ENCODE measurements at regions not wholly inside any gene's neighbourhood (a gene's known extent, or its start where the extent isn't known, plus 50 kb on each side); places are given as distances from the start of the nearest gene placed in this dataset.

DNA sequence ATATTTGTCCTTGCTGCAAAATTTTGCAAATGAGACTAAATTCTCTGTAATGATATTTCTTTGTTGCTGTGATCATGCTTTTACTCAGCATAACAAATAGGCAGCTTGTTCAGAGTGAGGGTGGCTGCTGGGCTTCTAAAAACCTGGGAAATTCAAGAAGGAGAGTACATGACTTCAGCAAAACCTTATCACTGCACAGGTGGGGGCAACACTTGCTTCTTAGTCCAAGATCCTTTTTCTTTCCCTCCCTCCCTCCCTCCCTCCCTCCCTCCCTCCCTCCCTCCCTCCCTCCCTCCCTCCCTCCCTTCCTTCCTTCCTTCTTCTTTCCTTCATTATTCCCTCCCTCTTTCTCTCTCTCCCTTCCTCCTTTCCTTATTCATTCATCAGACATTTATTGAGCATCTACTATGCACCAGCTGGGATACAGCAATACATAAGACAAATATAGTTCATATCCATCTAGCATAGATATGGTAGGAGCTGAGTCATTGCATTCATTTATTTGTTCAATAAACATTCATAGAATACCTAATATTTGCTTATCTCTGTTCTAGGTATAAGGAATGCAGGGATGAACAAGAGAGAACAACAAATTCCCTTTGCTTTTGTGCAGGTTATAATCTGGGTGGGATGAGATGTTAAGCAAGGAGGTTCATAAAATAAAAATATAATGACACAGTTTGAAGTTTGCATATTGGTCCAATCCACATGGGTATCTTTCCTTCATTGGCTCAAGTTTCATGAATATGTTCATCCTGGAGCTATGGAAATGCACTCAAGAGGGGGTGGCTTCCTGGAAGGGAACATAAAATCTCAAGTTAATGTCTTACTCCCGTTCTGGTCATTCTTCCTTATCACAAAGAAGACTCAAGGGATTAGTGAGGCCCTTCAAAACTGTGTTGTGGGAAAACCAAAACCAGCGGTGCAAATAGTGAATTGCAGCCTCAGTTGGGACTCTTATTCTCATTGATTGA lies 210.7 kb downstream of the PDCD6IP start:
- Histone ChIP-seq H3K27ac (ENCODE audit: low read depth, low read length) (no peak overlapping the region), H3K9ac (ENCODE audit: low read depth in 1 of 2, low read length in 2 of 2) (no peak overlapping the region), H3K36me3 (ENCODE audit: control insufficient read depth in 1 of 2, insufficient read depth in 2 of 2, low read length in 2 of 2) (no peaks in the 10 kb centered on the region), H3K9me3 (ENCODE audit: control insufficient read depth in 1 of 2, low read length in 2 of 2) (no peaks in the 10 kb centered on the region), H3K4me3 (ENCODE audit: low read depth in 1 of 2, low read length in 2 of 2) (no peak overlapping the region), H3K27me3 (ENCODE audit: control insufficient read depth in 1 of 2, insufficient read depth in 2 of 2, low read length in 2 of 2) (no peaks in the 10 kb centered on the region), H3K4me1 (ENCODE audit: control insufficient read depth in 1 of 2, insufficient read depth in 2 of 2, low read length in 2 of 2) (peaks cover 0 to 5% of the 10 kb centered on the region in 2 donors)

DNA sequence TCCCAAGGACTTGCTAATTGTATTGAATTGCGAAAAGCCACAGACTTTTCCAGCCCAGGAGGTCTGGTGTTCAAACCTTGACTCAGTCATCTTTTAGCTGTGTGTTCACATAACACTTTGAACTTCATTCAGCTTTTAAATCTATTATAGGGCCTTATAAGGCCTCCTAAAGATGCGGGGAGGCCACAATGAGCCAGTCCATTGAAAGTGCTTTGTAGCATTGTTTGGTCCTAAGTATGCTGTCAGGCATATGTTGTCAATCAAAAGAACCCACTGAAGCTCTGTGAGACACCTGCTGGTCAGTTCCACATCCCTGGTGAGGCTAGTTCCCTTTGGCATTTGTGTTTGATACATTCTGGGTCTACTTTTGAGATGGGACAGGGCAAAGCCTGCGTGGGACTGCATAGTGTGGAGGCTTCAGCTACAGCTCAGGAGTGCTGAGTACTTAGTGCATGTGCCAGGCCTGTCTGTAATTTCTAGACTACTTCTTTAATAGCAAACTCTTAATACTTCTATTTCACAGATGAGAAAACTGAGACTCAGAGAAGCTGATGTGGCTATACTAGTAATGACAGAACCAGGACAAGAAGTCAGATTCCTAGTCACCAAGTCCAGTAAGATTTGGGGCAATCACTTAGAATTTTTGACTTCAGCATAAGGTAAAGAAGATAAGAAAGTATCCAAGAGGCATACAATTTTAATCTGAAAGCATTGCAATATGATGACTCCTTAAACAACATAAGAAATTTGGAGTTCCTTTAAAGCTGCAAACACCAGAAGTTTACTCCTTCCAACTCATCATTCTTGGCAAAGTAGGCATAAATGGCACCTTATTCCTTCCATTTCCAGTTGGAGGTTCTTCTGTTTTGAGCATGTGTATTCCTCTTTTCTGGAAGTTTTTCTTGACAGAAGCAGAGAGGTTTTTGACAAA lies 213.0 kb downstream of the PDCD6IP start:
- Histone ChIP-seq H3K9me3 (ENCODE audit: control insufficient read depth in 1 of 2, low read length in 2 of 2) (no peaks in the 10 kb centered on the region), H3K36me3 (ENCODE audit: control insufficient read depth in 1 of 2, insufficient read depth in 2 of 2, low read length in 2 of 2) (no peaks in the 10 kb centered on the region), H3K9ac (ENCODE audit: low read depth in 1 of 2, low read length in 2 of 2) (no peak overlapping the region), H3K4me1 (ENCODE audit: control insufficient read depth in 1 of 2, insufficient read depth in 2 of 2, low read length in 2 of 2) (peaks cover 0 to 5% of the 10 kb centered on the region in 2 donors), H3K27me3 (ENCODE audit: control insufficient read depth in 1 of 2, insufficient read depth in 2 of 2, low read length in 2 of 2) (no peaks in the 10 kb centered on the region), H3K27ac (ENCODE audit: low read depth, low read length) (no peak overlapping the region), H3K4me3 (ENCODE audit: low read depth in 1 of 2, low read length in 2 of 2) (no peak overlapping the region)

DNA sequence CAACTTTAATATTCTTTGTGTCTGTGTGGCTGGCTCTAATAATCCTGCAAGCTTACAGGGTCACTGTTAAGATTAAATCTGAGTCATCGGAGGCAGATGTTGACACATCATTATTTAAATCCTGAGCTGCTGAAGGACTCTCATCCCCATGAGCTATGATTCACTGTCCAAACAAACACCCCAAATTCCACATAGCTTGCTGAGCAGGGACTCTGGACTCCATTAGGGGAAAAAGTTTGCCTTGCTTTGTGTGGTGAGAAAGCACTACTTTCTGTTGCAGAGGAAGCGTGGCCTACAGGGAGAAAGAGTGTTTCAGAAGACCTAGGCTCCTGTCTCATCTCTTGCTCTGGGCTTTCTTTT lies 213.7 kb downstream of the PDCD6IP start:
- Histone ChIP-seq H3K27ac (ENCODE audit: low read depth, low read length) (no peak overlapping the region), H3K27me3 (ENCODE audit: control insufficient read depth in 1 of 2, insufficient read depth in 2 of 2, low read length in 2 of 2) (no peaks in the 10 kb centered on the region), H3K9ac (ENCODE audit: low read depth in 1 of 2, low read length in 2 of 2) (no peak overlapping the region)

DNA sequence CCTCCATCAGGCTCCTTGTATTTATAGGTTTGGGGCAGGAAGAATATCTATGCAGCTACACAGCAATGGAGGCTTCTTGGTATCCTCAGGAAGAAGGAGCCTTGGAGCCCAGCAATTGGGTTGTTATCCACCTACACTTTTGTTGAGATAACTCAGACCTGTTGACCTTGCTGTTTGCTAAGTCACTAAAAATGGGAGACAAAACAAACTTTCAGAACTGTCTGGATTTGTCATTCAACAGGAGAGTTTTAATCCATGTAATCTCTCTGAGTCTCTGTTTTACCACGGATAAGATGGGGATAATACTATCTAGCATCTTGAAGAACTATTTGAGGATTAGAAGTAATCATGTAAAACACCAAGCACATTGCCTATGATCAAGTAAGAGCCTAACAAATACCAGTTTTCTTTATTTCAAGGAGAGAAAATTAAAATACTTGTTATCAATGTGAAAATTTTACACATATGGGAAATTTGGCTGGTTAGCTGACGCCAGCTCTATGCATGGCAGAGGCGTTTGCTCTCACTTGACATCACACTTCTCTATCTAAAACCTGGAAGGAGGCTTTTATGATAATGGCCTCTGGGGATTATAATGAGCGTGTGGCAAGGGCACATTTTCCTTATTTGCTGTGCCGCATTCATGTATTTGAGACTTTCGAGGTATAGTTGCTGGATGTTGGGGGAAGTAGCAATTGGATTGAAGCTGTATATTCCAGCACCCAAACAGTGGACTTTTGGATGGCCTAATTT lies 215.6 kb downstream of the PDCD6IP start:
- no peak overlapping the region for H3K27ac ChIP-seq (ENCODE audit: low read depth, low read length)
- no peaks in the 10 kb centered on the region for H3K27me3 ChIP-seq (ENCODE audit: control insufficient read depth in 1 of 2, insufficient read depth in 2 of 2, low read length in 2 of 2)
- no peaks in the 10 kb centered on the region for H3K36me3 ChIP-seq (ENCODE audit: control insufficient read depth in 1 of 2, insufficient read depth in 2 of 2, low read length in 2 of 2)
- no peak overlapping the region for H3K4me3 ChIP-seq (ENCODE audit: low read depth in 1 of 2, low read length in 2 of 2)
- H3K9ac ChIP-seq (ENCODE audit: low read depth in 1 of 2, low read length in 2 of 2) = no peak overlapping the region
- H3K4me1 ChIP-seq (ENCODE audit: control insufficient read depth in 1 of 2, insufficient read depth in 2 of 2, low read length in 2 of 2) = peaks cover 0 to 5% of the 10 kb centered on the region in 2 donors
- H3K9me3 ChIP-seq (ENCODE audit: control insufficient read depth in 1 of 2, low read length in 2 of 2) = no peaks in the 10 kb centered on the region

More for the DNA sequence above, 213.7 kb downstream of the PDCD6IP start:
- Histone ChIP-seq H3K36me3 (ENCODE audit: control insufficient read depth in 1 of 2, insufficient read depth in 2 of 2, low read length in 2 of 2) (no peaks in the 10 kb centered on the region), H3K4me3 (ENCODE audit: low read depth in 1 of 2, low read length in 2 of 2) (no peak overlapping the region), H3K9me3 (ENCODE audit: control insufficient read depth in 1 of 2, low read length in 2 of 2) (no peaks in the 10 kb centered on the region), H3K4me1 (ENCODE audit: control insufficient read depth in 1 of 2, insufficient read depth in 2 of 2, low read length in 2 of 2) (peaks cover 0 to 5% of the 10 kb centered on the region in 2 donors)

DNA sequence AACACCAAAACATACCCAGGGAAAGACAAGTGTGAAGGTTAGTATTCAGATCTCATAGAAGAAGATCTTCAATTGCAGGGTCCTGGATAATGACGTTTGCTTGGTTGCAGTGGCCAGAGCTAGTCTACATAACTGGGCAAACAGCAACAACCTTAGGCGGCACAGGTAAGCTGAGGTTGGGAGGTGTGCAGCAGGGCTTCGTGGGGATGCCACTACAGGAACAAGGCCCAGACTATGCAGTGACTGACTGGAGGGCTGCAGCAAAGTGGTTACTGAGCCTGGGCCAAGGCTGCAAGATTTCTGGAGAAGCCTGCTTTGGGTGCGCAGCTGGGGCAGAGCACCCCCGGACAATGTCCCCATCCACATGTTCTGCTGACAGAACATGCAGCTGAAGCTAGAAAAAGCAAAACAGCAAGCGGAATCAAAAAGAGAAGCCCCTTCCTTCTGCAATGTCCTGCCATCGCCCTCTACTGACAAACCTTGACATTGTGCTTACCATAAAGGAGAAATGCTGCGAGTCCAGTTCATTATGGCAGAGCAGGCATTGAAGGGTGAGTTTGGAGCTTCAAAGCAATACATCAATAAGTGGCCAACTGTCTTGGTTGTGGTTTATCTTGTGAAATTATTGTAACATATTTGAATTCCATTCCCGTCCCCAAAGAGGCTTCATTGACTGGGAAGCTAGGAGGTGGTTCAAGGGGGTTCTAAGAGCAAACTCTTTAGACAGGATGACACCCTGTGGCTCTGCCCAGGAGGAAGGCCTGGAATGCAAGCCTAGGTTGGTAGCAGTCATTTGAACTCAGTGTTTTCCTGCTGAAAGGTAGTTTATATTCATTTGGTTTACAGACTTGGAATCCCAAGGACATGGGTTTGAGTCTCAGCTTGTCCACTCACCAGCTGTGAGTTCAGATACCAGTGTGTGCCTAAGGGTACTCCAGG lies 217.0 kb downstream of the PDCD6IP start:
- peaks cover 0 to 5% of the 10 kb centered on the region in 2 donors for H3K4me1 ChIP-seq (ENCODE audit: control insufficient read depth in 1 of 2, insufficient read depth in 2 of 2, low read length in 2 of 2)
- H3K27me3 ChIP-seq (ENCODE audit: control insufficient read depth in 1 of 2, insufficient read depth in 2 of 2, low read length in 2 of 2) = no peaks in the 10 kb centered on the region
- no peaks in the 10 kb centered on the region for H3K9me3 ChIP-seq (ENCODE audit: control insufficient read depth in 1 of 2, low read length in 2 of 2)
- no peak overlapping the region for H3K9ac ChIP-seq (ENCODE audit: low read depth in 1 of 2, low read length in 2 of 2)
- no peaks in the 10 kb centered on the region for H3K36me3 ChIP-seq (ENCODE audit: control insufficient read depth in 1 of 2, insufficient read depth in 2 of 2, low read length in 2 of 2)
- no peak overlapping the region for H3K27ac ChIP-seq (ENCODE audit: low read depth, low read length)
- H3K4me3 ChIP-seq (ENCODE audit: low read depth in 1 of 2, low read length in 2 of 2) = no peak overlapping the region

DNA sequence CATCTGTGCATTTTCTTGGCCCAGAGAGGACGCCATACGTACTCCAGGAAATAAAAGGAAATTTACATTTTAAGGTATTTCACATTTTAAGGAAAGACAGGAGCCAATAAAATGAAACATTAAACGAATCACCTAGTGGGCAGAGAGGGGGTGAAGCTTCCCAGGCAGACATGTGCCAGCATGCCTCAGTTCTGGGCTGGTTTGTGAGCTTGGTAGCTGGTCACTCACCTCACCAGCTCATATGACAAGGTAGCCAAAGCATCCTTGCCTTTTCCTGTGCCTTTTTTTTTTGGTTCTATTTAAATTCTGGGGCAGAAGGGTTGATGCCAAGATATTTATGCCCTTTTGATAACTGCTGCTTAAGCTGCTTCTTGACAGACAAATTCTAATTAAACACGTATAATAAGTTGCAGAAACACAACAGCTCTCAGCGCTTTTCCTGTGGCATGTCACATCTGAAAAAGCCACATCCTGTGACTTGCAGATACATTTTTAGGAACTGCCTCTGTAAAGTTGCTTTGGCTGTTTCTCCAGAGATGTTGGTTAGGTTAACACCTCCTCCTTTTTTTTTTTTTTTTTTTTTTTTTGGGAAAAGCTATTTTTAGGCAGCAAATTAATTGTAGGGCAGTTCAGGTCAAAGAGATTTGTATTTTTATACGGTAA lies 218.6 kb downstream of the PDCD6IP start:
- Histone ChIP-seq H3K27me3 (ENCODE audit: control insufficient read depth in 1 of 2, insufficient read depth in 2 of 2, low read length in 2 of 2) (no peaks in the 10 kb centered on the region), H3K9ac (ENCODE audit: low read depth in 1 of 2, low read length in 2 of 2) (no peak overlapping the region), H3K9me3 (ENCODE audit: control insufficient read depth in 1 of 2, low read length in 2 of 2) (no peaks in the 10 kb centered on the region), H3K4me1 (ENCODE audit: control insufficient read depth in 1 of 2, insufficient read depth in 2 of 2, low read length in 2 of 2) (no peaks in the 10 kb centered on the region), H3K4me3 (ENCODE audit: low read depth in 1 of 2, low read length in 2 of 2) (no peak overlapping the region), H3K27ac (ENCODE audit: low read depth, low read length) (no peak overlapping the region), H3K36me3 (ENCODE audit: control insufficient read depth in 1 of 2, insufficient read depth in 2 of 2, low read length in 2 of 2) (no peaks in the 10 kb centered on the region)

DNA sequence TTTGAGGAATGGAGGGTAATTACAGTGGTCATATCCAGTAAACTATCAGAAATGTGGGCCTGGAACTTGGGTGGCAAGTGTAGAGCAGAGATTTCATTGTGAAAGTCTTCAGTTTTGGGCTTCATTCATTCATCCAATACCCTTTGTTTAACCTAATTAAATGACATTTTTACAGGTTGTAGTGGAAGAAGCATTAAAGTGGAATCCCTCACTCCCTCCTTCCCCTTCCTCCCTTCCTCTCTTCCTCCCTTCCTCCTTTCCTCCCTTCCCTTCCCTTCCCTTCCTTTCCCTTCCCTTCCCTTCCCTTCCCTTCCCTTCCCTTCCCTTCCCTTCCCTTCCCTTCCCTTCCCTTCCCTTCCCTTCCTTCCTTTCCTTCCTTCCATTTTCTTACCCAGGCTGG lies 219.3 kb downstream of the PDCD6IP start:
- Histone ChIP-seq H3K27ac (ENCODE audit: low read depth, low read length) (no peak overlapping the region), H3K9me3 (ENCODE audit: control insufficient read depth in 1 of 2, low read length in 2 of 2) (no peaks in the 10 kb centered on the region), H3K9ac (ENCODE audit: low read depth in 1 of 2, low read length in 2 of 2) (no peak overlapping the region), H3K4me1 (ENCODE audit: control insufficient read depth in 1 of 2, insufficient read depth in 2 of 2, low read length in 2 of 2) (no peaks in the 10 kb centered on the region), H3K36me3 (ENCODE audit: control insufficient read depth in 1 of 2, insufficient read depth in 2 of 2, low read length in 2 of 2) (no peaks in the 10 kb centered on the region), H3K4me3 (ENCODE audit: low read depth in 1 of 2, low read length in 2 of 2) (no peak overlapping the region), H3K27me3 (ENCODE audit: control insufficient read depth in 1 of 2, insufficient read depth in 2 of 2, low read length in 2 of 2) (no peaks in the 10 kb centered on the region)

DNA sequence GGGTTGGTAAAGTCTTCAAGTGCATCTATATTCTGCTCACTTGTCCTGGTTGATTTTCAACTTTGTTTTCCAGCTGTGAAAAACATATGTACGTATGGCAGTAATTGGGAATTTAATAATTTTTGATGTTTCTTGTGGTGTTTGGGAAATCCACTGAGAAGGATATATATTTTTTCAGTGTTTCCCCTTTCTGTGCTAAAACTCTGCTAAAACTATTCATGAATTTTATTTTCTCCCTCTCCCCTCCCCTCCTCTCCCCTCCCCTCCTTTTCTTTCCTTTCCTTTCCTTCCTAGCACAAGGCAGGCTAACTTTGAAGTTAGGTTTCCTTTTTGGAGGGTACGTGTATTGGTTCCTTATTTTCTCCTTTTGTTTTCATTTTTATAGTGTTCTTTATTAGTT lies 220.7 kb downstream of the PDCD6IP start:
- Histone ChIP-seq H3K27me3 (ENCODE audit: control insufficient read depth in 1 of 2, insufficient read depth in 2 of 2, low read length in 2 of 2) (no peaks in the 10 kb centered on the region), H3K9ac (ENCODE audit: low read depth in 1 of 2, low read length in 2 of 2) (no peak overlapping the region), H3K27ac (ENCODE audit: low read depth, low read length) (no peak overlapping the region), H3K9me3 (ENCODE audit: control insufficient read depth in 1 of 2, low read length in 2 of 2) (no peaks in the 10 kb centered on the region), H3K4me1 (ENCODE audit: control insufficient read depth in 1 of 2, insufficient read depth in 2 of 2, low read length in 2 of 2) (no peaks in the 10 kb centered on the region), H3K4me3 (ENCODE audit: low read depth in 1 of 2, low read length in 2 of 2) (no peak overlapping the region), H3K36me3 (ENCODE audit: control insufficient read depth in 1 of 2, insufficient read depth in 2 of 2, low read length in 2 of 2) (no peaks in the 10 kb centered on the region)

DNA sequence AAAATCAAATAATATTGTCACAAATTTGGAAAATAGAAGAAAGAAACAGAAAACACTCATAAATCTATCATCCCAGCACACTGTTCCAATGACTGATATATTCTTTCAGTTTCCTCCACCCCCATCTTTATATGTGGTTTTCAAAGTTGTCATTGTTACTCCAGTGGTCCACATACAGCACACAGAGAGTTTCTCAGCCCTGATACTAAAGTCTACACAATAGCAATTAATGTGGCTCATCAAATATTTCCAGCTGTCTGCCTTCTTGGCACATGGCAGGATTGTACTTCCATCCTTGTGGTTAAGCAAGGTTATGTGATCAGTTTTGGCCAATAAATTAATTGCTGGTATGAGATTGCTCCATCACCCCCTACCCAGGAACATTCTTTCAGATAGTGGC lies 221.7 kb downstream of the PDCD6IP start:
- H3K4me1 ChIP-seq (ENCODE audit: control insufficient read depth in 1 of 2, insufficient read depth in 2 of 2, low read length in 2 of 2) = no peaks in the 10 kb centered on the region
- H3K27ac ChIP-seq (ENCODE audit: low read depth, low read length) = no peak overlapping the region
- no peak overlapping the region for H3K4me3 ChIP-seq (ENCODE audit: low read depth in 1 of 2, low read length in 2 of 2)
- no peaks in the 10 kb centered on the region for H3K27me3 ChIP-seq (ENCODE audit: control insufficient read depth in 1 of 2, insufficient read depth in 2 of 2, low read length in 2 of 2)
- no peaks in the 10 kb centered on the region for H3K36me3 ChIP-seq (ENCODE audit: control insufficient read depth in 1 of 2, insufficient read depth in 2 of 2, low read length in 2 of 2)
- no peak overlapping the region for H3K9ac ChIP-seq (ENCODE audit: low read depth in 1 of 2, low read length in 2 of 2)
- H3K9me3 ChIP-seq (ENCODE audit: control insufficient read depth in 1 of 2, low read length in 2 of 2) = no peaks in the 10 kb centered on the region
